T-helper 1 cell treated with Interleukin-12 subunit alpha and Interleukin-12 subunit beta and Interleukin-4 antibody, amounts not matched to agents 30 μg/mL and 1 μg/mL, for 36 hours (primary cell): ENCODE measurements at regions not wholly inside any gene's neighbourhood (a gene's known extent, or its start where the extent isn't known, plus 50 kb on each side); places are given as distances from the start of the nearest gene placed in this dataset.
"Not testable (repeated sequence)": the region's sequence is repeated elsewhere in the genome, so short reads cannot be mapped to it uniquely, and the experiment has no call there.

Experiments
- H3K27ac Mint-ChIP-seq: one replicate; pipeline ENCODE4 v1.8.0; 2021; ENCODE audit warnings: mild to moderate bottlenecking, mixed read lengths
- H3K27me3 Mint-ChIP-seq: one replicate; pipeline ENCODE4 v1.8.0; 2021; ENCODE audit warnings: low read depth, mixed read lengths
- H3K36me3 Mint-ChIP-seq: one replicate; pipeline ENCODE4 v1.8.0; 2021; ENCODE audit warnings: low read depth, mixed read lengths
- H3K4me1 Mint-ChIP-seq: one replicate; pipeline ENCODE4 v1.8.0; 2021; ENCODE audit warnings: low read depth, mixed read lengths
- H3K4me3 Mint-ChIP-seq: one replicate; pipeline ENCODE4 v1.8.0; 2021; ENCODE audit warnings: mild to moderate bottlenecking, moderate library complexity, mixed read lengths
- H3K9me3 Mint-ChIP-seq: one replicate; pipeline ENCODE4 v1.8.0; 2021; ENCODE audit warnings: mixed read lengths

DNA sequence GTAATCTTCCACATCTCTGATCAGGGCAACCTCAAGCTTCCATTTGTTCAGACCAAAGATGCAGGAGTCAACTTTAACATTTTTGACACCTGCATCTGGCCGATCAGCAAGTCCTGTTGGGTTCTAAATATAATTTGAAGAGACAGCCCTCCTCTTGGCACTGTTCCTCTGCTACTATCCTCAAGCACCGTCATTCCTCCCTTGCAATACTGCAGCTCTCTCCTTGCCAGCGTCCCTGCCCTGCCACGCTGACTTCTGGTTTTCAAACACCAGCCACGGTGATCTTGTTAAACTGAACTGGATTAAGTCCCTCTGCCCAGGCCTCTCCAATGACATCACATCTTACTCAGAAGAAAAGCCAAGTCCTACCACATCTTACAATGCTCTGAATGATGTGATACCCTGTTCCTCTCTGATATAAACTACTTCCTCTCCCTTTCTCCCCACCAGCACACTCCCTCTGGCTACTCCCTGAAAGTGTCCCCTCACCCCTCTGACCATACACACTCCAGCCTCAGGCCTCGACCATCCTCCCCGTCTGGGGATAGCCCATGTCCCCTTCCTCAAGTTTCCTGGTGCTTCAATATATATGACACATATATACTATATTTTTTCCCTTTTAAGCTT is 310.8 kb upstream of the CHRNA7 start:
- H3K4me3 Mint-ChIP-seq, H3K36me3 Mint-ChIP-seq, H3K4me1 Mint-ChIP-seq, H3K27ac Mint-ChIP-seq, H3K9me3 Mint-ChIP-seq, H3K27me3 Mint-ChIP-seq: not testable (repeated sequence)

GRCh38 chr15:31723019-31723418 is 307.3 kb upstream of the CHRNA7 start:
- H3K36me3 Mint-ChIP-seq, H3K4me3 Mint-ChIP-seq, H3K9me3 Mint-ChIP-seq: not testable (repeated sequence)

DNA sequence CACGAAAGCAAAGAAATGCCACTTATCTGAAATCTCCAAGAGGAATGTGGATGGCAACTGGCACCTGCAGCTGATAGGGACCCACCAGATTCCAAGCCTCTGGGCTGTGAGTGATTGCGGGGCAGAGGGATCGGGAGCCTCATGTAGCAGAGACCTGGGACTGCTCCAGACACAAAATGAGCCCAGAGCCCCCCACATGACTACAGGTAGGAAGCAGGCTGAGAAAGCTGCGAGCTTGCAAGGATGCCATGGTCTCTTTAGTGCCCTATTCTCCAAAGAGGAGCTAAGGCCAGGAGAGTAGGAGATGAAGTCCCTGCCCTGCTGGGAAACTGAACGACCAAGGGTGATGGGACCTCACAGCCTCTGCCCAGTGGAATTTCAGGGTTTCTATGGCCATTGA is 305.4 kb upstream of the CHRNA7 start:
- not testable (repeated sequence) for H3K27me3 Mint-ChIP-seq, H3K4me1 Mint-ChIP-seq, H3K36me3 Mint-ChIP-seq, H3K9me3 Mint-ChIP-seq, H3K27ac Mint-ChIP-seq, H3K4me3 Mint-ChIP-seq

More at GRCh38 chr15:31723019-31723418, 307.3 kb upstream of the CHRNA7 start:
- H3K27ac Mint-ChIP-seq, H3K4me1 Mint-ChIP-seq, H3K27me3 Mint-ChIP-seq: not testable (repeated sequence)

- not testable (repeated sequence) for H3K27ac Mint-ChIP-seq, H3K4me3 Mint-ChIP-seq, H3K4me1 Mint-ChIP-seq, H3K27me3 Mint-ChIP-seq, H3K9me3 Mint-ChIP-seq, H3K36me3 Mint-ChIP-seq
Observed at GRCh38 chr15:31725619-31726018, 304.7 kb upstream of the CHRNA7 start.

- H3K4me3 Mint-ChIP-seq = no peak overlapping the region
- H3K9me3 Mint-ChIP-seq = no peaks in the 10 kb centered on the region
- H3K27me3 Mint-ChIP-seq = peaks cover 6% of the 10 kb centered on the region
- no peak overlapping the region for H3K27ac Mint-ChIP-seq
- no peaks in the 10 kb centered on the region for H3K36me3 Mint-ChIP-seq
- H3K4me1 Mint-ChIP-seq = no peaks in the 10 kb centered on the region
Observed at GRCh38 chr15:31727612-31728011, 302.7 kb upstream of the CHRNA7 start.

GRCh38 chr15:31732726-31733125 is 297.6 kb upstream of the CHRNA7 start:
- H3K4me1 Mint-ChIP-seq = no peaks in the 10 kb centered on the region
- peaks cover 6% of the 10 kb centered on the region for H3K27me3 Mint-ChIP-seq
- no peaks in the 10 kb centered on the region for H3K9me3 Mint-ChIP-seq
- no peak overlapping the region for H3K4me3 Mint-ChIP-seq
- no peaks in the 10 kb centered on the region for H3K36me3 Mint-ChIP-seq
- H3K27ac Mint-ChIP-seq = no peak overlapping the region

GRCh38 chr15:31733424-31733823 is 296.9 kb upstream of the CHRNA7 start:
- Mint-ChIP-seq H3K36me3 (no peaks in the 10 kb centered on the region), H3K4me3 (no peak overlapping the region), H3K27me3 (peaks cover 3% of the 10 kb centered on the region), H3K27ac (no peak overlapping the region), H3K4me1 (no peaks in the 10 kb centered on the region), H3K9me3 (no peaks in the 10 kb centered on the region)

DNA sequence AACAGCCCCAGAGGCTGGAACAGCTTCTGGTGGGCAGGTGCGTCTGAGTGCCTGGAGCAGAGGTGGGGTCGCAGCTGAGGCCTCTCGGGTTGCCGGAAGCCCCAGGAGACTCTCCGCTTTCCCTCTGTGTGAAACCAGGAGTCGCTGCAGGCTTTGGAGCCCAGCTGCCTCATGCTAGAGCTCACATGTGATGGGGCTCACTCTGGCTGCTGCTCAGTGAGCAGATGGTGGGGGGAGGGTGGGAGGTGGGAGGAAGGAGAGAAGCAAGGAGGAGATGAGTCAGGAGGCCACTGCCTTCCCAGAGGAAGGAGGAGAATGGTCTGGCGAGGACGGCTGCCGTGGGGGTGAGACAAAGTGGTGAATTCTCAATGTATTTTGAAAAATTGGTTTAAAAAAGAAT is 290.1 kb upstream of the CHRNA7 start:
- H3K27ac Mint-ChIP-seq = no peak overlapping the region
- H3K4me3 Mint-ChIP-seq = no peak overlapping the region
- H3K4me1 Mint-ChIP-seq = no peaks in the 10 kb centered on the region
- peaks cover 19% of the 10 kb centered on the region for H3K9me3 Mint-ChIP-seq
- H3K27me3 Mint-ChIP-seq = peaks cover 9% of the 10 kb centered on the region
- no peaks in the 10 kb centered on the region for H3K36me3 Mint-ChIP-seq

- peaks cover 22% of the 10 kb centered on the region for H3K27me3 Mint-ChIP-seq
Observed at GRCh38 chr15:31745841-31746240, 284.5 kb upstream of the CHRNA7 start.

DNA sequence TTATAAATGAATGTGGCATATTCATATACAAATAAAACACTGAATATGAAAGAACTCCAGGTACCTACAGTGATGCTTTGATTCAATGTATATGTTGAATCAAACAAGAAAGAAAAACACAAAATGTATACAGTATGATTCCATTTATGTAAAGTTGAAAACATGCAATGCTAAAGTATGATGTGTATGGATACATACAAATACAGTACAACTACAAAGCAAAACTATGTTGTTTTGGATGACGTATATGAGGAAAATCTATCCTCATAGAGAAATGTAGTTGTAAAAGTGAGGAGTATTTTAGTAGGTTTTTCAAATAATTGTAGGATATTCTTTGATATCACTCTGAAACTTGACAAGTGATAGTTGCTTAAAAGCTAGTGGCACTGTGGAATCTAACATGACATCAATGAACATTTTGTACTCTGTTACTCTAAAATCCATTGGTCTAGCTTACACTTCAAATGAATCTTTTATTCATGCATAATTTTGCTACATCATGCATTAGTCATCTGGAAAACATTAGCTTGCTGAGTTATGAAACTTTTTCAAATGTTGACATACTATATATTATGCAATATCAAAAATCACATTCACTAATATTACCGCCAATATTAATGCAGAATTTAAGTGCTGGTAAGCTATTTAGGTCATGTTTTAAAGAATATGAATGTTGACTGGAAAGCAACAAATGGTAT is 278.1 kb upstream of the CHRNA7 start:
- H3K27me3 Mint-ChIP-seq = peaks cover 7% of the 10 kb centered on the region
- no peaks in the 10 kb centered on the region for H3K36me3 Mint-ChIP-seq
- no peak overlapping the region for H3K27ac Mint-ChIP-seq
- no peaks in the 10 kb centered on the region for H3K9me3 Mint-ChIP-seq
- no peak overlapping the region for H3K4me3 Mint-ChIP-seq
- H3K4me1 Mint-ChIP-seq = no peaks in the 10 kb centered on the region

More at GRCh38 chr15:31745841-31746240, 284.5 kb upstream of the CHRNA7 start:
- no peaks in the 10 kb centered on the region for H3K36me3 Mint-ChIP-seq
- peaks cover 11% of the 10 kb centered on the region for H3K9me3 Mint-ChIP-seq
- no peak overlapping the region for H3K27ac Mint-ChIP-seq
- no peak overlapping the region for H3K4me3 Mint-ChIP-seq
- H3K4me1 Mint-ChIP-seq = no peaks in the 10 kb centered on the region

GRCh38 chr15:31752905-31753304 is 277.4 kb upstream of the CHRNA7 start:
- no peaks in the 10 kb centered on the region for H3K4me1 Mint-ChIP-seq
- H3K36me3 Mint-ChIP-seq = no peaks in the 10 kb centered on the region
- H3K9me3 Mint-ChIP-seq = no peaks in the 10 kb centered on the region
- H3K4me3 Mint-ChIP-seq = no peak overlapping the region
- H3K27me3 Mint-ChIP-seq = peaks cover 3% of the 10 kb centered on the region
- no peak overlapping the region for H3K27ac Mint-ChIP-seq

DNA sequence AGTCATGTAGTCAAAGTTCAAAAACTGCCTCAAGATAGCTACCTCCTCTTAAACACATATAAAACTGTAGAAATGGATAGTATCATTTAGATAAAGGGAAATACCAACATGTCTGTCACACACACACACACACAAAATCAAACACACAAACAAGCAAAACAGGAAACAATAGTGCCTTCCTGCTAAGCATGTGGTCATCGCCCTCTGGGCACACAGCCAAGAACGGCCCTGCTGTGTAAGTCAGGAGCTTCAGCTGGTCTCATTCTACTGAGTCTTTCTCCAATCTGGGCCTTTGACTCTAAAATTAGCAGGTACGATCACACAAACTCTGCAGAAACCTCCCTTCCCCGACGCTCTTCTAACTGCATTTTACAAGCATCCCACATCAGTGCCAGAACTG is 272.2 kb upstream of the CHRNA7 start:
- Mint-ChIP-seq H3K9me3 (no peaks in the 10 kb centered on the region), H3K4me3 (no peak overlapping the region), H3K36me3 (no peaks in the 10 kb centered on the region), H3K27ac (no peak overlapping the region), H3K4me1 (no peaks in the 10 kb centered on the region), H3K27me3 (peaks cover 17% of the 10 kb centered on the region)

- H3K27ac Mint-ChIP-seq = no peak overlapping the region
- no peak overlapping the region for H3K4me3 Mint-ChIP-seq
- H3K4me1 Mint-ChIP-seq = no peaks in the 10 kb centered on the region
- no peaks in the 10 kb centered on the region for H3K36me3 Mint-ChIP-seq
- H3K27me3 Mint-ChIP-seq = peaks cover 18% of the 10 kb centered on the region
- H3K9me3 Mint-ChIP-seq = no peaks in the 10 kb centered on the region
Observed at GRCh38 chr15:31768055-31768454, 262.3 kb upstream of the CHRNA7 start.

GRCh38 chr15:31774045-31774444 is 256.3 kb upstream of the CHRNA7 start:
- H3K4me3 Mint-ChIP-seq = no peak overlapping the region
- H3K4me1 Mint-ChIP-seq = no peaks in the 10 kb centered on the region
- no peaks in the 10 kb centered on the region for H3K36me3 Mint-ChIP-seq
- H3K27me3 Mint-ChIP-seq = peaks cover 4% of the 10 kb centered on the region
- no peaks in the 10 kb centered on the region for H3K9me3 Mint-ChIP-seq
- no peak overlapping the region for H3K27ac Mint-ChIP-seq

DNA sequence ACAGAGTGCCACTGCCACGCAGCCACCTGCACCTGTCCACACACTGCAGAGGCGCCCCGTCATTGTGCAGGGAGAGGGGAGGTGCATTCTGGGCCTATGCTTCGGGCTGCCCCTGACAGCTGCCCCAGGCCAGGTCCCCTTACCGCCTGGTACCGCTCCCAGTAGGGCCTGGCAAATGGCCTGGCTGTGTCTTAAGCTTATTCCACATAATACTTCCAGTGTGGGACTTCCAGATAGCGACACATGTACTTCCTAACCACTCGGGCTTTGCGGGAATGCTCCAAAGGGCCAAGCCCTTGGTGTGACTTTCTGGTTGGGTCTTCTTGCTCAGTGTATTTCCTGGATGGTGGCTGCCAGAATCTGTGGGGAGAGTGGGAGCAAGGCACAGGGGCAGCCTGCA is 254.3 kb upstream of the CHRNA7 start:
- H3K4me1 Mint-ChIP-seq = no peaks in the 10 kb centered on the region
- no peak overlapping the region for H3K27ac Mint-ChIP-seq
- H3K4me3 Mint-ChIP-seq = no peak overlapping the region
- no peaks in the 10 kb centered on the region for H3K9me3 Mint-ChIP-seq
- H3K27me3 Mint-ChIP-seq = no peaks in the 10 kb centered on the region
- H3K36me3 Mint-ChIP-seq = no peaks in the 10 kb centered on the region
